HG03135 (cell line): ENCODE measurements at regions not wholly inside any gene's neighbourhood (a gene's known extent, or its start where the extent isn't known, plus 50 kb on each side); places are given as distances from the start of the nearest gene placed in this dataset.
"Not testable (repeated sequence)": the region's sequence is repeated elsewhere in the genome, so short reads cannot be mapped to it uniquely, and the experiment has no call there.

Source experiments
- ATAC-seq: cut with Tn5 transposase; IDR thresholded peaks from one replicate; pipeline ENCODE4 v1.9.1; 2021; ENCODE audit warnings: mild to moderate bottlenecking, moderate library complexity; ENCODE audit not compliant: unreplicated experiment

GRCh38 chrX:63581906-63582305 lies 203.1 kb downstream of the ARHGEF9 start:
- ATAC-seq: no peak

- ATAC-seq: no peak
These were observed 203.6 kb downstream of the ARHGEF9 start for GRCh38 chrX:63581398-63581797.

- ATAC-seq: no peak
These were observed 208.5 kb downstream of the ARHGEF9 start for GRCh38 chrX:63576533-63576932.

GRCh38 chrX:63575700-63576099 lies 209.3 kb downstream of the ARHGEF9 start:
- ATAC-seq: not testable (repeated sequence)

GRCh38 chrX:63566856-63567255 lies 215.7 kb upstream of the SPIN4 start:
- no peak for ATAC-seq

DNA sequence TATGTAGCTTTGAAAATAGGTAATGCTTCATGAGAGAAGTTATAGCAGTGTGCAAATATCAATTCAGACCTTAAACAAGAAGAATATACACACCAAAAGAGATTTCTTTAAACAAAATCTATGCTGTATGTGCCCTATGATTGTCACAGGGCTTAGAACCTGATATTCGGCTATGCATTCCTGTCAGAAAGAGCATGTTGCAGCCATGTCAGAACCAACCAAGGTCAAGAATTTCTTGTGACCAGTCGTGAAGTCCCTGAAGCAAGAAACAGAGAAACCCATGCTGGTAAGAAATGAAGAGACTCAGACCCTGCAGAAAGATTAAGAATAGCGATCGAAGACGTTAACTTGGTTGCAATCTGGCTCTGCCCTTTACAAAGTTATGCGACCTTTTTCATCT lies 210.3 kb upstream of the SPIN4 start:
- ATAC-seq: no peak

DNA sequence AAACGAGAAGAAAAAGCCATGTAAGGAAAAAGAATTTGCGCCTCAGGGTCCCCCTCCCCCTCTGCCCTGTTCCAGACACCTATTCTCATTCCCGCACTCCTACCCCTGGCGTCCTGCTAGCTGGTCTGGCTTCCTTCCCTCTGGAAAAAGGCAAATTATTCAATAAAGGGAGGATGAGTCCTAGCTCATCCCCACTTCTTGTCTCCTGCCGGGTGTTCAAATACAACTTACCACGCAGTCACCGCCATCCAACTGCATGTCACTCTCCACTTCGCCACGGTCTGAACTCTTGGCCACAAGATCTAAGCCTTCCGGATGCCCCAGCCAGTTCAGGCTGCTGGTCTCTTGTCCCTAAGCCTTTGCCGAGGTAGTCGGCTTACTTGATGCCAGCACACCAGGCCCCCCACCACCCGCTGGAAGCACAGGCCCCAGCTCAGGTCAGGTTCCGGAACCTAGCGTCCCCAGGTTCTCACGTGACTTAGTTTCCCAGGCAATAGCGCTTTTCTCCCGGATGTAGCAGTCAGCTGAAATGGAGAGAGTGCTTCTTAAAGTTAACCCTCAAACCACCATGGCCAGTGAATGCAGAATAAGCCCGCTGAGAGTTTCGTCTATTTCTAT lies 209.6 kb upstream of the SPIN4 start:
- ATAC-seq: peak; percentile 98

- ATAC-seq: no peak
These were observed 200.7 kb upstream of the SPIN4 start for GRCh38 chrX:63551856-63552255.

DNA sequence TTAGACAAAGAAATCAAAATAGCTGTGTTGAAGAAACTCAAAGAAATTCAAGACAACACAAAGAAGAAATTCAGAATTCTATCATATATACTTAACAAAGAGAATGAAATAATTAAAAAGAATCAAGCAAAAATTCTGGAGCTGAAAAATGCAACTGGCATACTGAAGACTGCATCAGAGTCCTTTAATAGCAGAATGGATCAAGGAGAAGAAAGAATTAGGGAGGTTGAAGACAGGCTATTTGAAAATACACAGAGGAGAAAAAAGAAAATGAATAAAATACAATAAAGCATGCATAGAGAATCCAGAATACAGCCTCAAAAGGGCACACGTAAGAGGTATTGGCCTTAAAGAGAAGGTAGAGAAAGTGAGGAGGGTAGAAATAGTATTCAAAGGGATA lies 179.5 kb upstream of the SPIN4 start:
- ATAC-seq: no peak

GRCh38 chrX:63529961-63530360 lies 178.8 kb upstream of the SPIN4 start:
- no peak for ATAC-seq

GRCh38 chrX:63526863-63527262 lies 175.7 kb upstream of the SPIN4 start:
- no peak for ATAC-seq

- ATAC-seq: no peak
These were observed 174.4 kb upstream of the SPIN4 start for GRCh38 chrX:63525491-63525890.

DNA sequence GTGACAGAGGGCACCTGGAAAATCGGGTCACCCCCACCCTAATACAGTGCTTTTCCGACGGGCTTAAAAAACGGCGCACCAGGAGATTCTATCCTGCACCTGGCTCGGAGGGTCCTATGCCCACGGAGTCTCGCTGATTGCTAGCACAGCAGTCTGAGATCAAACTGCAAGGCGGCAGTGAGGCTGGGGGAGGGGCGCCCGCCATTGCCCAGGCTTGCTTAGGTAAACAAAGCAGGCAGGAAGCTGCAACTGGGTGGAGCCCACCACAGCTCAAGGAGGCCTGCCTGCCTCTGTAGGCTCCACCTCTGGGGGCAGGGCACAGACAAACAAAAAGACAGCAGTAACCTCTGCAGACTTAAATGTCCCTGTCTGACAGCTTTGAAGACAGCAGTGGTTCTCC lies 168.2 kb upstream of the SPIN4 start:
- not testable (repeated sequence) for ATAC-seq

- ATAC-seq: no peak
These were observed 163.5 kb upstream of the SPIN4 start for GRCh38 chrX:63514569-63515080.

- ATAC-seq: no peak
These were observed 162.9 kb upstream of the SPIN4 start for GRCh38 chrX:63513825-63514568.

- ATAC-seq: no peak
These were observed 160.2 kb upstream of the SPIN4 start for GRCh38 chrX:63511361-63511760.

GRCh38 chrX:63508668-63509067 lies 157.5 kb upstream of the SPIN4 start:
- ATAC-seq: no peak

GRCh38 chrX:63506320-63506719 lies 155.2 kb upstream of the SPIN4 start:
- ATAC-seq: no peak

DNA sequence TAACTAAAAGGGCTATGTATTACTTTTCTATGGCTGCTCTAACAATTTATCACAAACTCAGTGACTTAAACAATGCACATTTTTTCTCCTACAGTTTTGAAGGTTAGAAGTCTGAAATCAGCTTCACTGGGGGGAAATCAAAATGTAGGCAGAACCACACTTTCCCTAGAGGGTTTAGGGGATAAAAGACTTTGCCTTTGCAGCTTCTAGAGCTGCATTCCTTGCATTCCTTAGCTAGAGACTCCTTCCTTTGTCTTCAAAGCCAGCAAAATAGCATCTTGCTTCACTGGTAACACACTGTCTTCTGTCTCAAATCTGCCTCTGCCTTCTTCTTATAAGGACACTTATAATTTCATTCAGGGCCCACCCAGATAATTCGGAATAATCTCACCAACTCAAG lies 152.4 kb upstream of the SPIN4 start:
- no peak for ATAC-seq

DNA sequence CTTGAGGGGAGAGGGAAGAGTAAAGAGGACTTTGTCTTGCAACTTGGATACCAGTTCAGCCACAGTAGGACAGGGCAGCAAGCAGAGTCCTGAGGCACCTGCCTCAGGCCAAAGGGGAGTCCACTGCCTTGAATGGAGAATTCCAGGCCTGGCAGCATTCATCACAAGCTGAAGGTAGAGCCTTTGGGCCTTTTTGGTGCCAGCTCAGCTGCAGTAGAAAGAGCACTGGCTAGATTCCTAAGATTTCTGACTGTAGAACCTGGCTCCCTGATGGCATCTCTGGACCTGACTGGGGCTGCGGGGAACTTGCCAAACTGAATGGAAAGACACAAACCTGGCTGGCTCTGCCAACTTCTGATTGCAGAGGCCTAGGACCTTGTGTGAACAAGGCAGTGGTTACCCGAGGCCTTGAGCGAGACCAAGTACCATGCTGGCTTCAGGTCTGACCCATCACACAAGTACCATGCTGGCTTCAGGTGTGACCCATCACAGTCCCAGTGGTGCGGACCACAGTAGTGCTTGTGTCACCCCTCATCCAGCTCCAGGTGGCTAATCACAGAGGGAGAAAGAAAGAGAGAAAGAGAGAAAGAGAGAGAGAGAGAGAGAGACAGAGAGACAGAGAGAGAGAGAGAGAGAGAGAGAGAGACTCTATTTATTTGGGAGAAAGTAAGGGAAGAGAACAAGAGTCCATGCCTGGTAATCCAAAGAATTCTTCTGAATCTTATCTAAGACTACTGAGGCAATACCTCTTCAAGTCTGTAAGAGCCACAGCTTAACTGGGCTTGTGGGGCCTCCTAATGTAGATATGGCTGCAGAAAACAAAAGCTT lies 137.6 kb upstream of the SPIN4 start:
- no peak for ATAC-seq

DNA sequence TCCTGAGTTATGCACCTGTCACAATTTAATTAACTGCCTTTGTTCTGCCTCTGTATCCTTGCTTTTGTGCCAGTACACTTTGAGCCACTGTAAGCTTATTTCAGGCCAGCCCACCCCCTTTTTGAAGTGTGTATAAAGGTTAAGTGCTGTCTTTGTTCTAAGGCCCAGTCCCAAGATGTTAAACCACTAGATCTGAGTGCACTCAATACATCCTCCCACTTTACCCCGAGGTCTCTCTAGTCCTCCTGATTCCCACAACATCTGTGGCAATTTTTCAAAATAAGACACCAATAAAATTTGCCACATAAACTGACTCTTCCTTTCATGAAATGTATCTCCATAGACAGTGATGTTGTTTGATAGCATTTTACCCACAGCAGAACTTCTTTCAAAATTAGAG lies 124.1 kb upstream of the SPIN4 start:
- ATAC-seq: no peak

- ATAC-seq: no peak
These were observed 119.9 kb upstream of the SPIN4 start for GRCh38 chrX:63471004-63471403.
